Fibroblast of upper back skin (primary cell): ENCODE measurements at regions not wholly inside any gene's neighbourhood (a gene's known extent, or its start where the extent isn't known, plus 50 kb on each side); places are given as distances from the start of the nearest gene placed in this dataset.

Source experiments
- DNase-seq: peaks from one replicate; pipeline ENCODE4 v3.0.0-alpha.2; 2013

- DNase-seq, result peak; percentile 74
Observed at GRCh38 chr4:181970366-181970765, 272.8 kb upstream of the TENM3 start.

- DNase-seq, result peak; percentile 56
Observed at GRCh38 chr4:181971411-181971810, 271.8 kb upstream of the TENM3 start.

GRCh38 chr4:181971973-181972372 is 271.2 kb upstream of the TENM3 start:
- DNase-seq, result peak; percentile 81

- no peak for DNase-seq
Observed at GRCh38 chr4:181976764-181977163, 266.4 kb upstream of the TENM3 start.

GRCh38 chr4:181982437-181982836 is 260.8 kb upstream of the TENM3 start:
- DNase-seq, result no peak

GRCh38 chr4:181982856-181983255 is 260.3 kb upstream of the TENM3 start:
- no peak for DNase-seq

- no peak for DNase-seq
Observed at GRCh38 chr4:181987392-181987791, 255.8 kb upstream of the TENM3 start.

GRCh38 chr4:181989071-181989470 is 254.1 kb upstream of the TENM3 start:
- DNase-seq, result no peak

- DNase-seq, result no peak
Observed at GRCh38 chr4:181991369-181992108, 251.7 kb upstream of the TENM3 start.

- DNase-seq, result no peak
Observed at GRCh38 chr4:181998398-181999295, 244.6 kb upstream of the TENM3 start.

- peak; percentile 9 for DNase-seq
Observed at GRCh38 chr4:182000077-182000476, 243.1 kb upstream of the TENM3 start.

- DNase-seq, result peak; percentile 63
Observed at GRCh38 chr4:182010876-182011275, 232.3 kb upstream of the TENM3 start.

- DNase-seq, result no peak
Observed at GRCh38 chr4:182014164-182014563, 229.0 kb upstream of the TENM3 start.

- no peak for DNase-seq
Observed at GRCh38 chr4:182015014-182015413, 228.2 kb upstream of the TENM3 start.

GRCh38 chr4:182015893-182016292 is 227.3 kb upstream of the TENM3 start:
- DNase-seq, result peak; percentile 34

- DNase-seq, result no peak
Observed at GRCh38 chr4:182017038-182017437, 226.2 kb upstream of the TENM3 start.

GRCh38 chr4:182018691-182019090 is 224.5 kb upstream of the TENM3 start:
- DNase-seq, result no peak

- DNase-seq, result no peak
Observed at GRCh38 chr4:182019148-182019652, 224.0 kb upstream of the TENM3 start.

- DNase-seq, result no peak
Observed at GRCh38 chr4:182022909-182023308, 220.3 kb upstream of the TENM3 start.

GRCh38 chr4:182023469-182023868 is 219.7 kb upstream of the TENM3 start:
- no peak for DNase-seq

- no peak for DNase-seq
Observed at GRCh38 chr4:182042945-182043344, 200.3 kb upstream of the TENM3 start.

GRCh38 chr4:182048871-182049270 is 194.3 kb upstream of the TENM3 start:
- no peak for DNase-seq

- no peak for DNase-seq
Observed at GRCh38 chr4:182056866-182057265, 186.3 kb upstream of the TENM3 start.

GRCh38 chr4:182062458-182062857 is 180.7 kb upstream of the TENM3 start:
- DNase-seq, result no peak
